HFFc6 (cell line): ENCODE measurements at regions not wholly inside any gene's neighbourhood (a gene's known extent, or its start where the extent isn't known, plus 50 kb on each side); places are given as distances from the start of the nearest gene placed in this dataset.

ENCODE experiments used
- DNase-seq: peaks from one replicate; pipeline ENCODE4 v3.0.0-alpha.2; 2018
- H3K27ac Mint-ChIP-seq: 2 replicates; pipeline ENCODE4 v1.8.0; 2020; ENCODE audit warnings: mild to moderate bottlenecking, mixed read lengths
- H3K27me3 Mint-ChIP-seq: 2 replicates; pipeline ENCODE4 v1.8.0; 2021; ENCODE audit warnings: mild to moderate bottlenecking, moderate library complexity, mixed read lengths; ENCODE audit not compliant: insufficient read depth
- H3K36me3 Mint-ChIP-seq: 2 replicates; pipeline ENCODE4 v1.8.0; 2021; ENCODE audit warnings: low read depth, mixed read lengths
- H3K4me1 Mint-ChIP-seq: 2 replicates; pipeline ENCODE4 v1.8.0; 2020; ENCODE audit warnings: low read depth, mixed read lengths
- H3K4me3 Mint-ChIP-seq: 2 replicates; pipeline ENCODE4 v1.8.0; 2020; ENCODE audit warnings: mild to moderate bottlenecking, moderate library complexity, mixed read lengths
- H3K9me3 Mint-ChIP-seq: 2 replicates; pipeline ENCODE4 v1.8.0; 2020; ENCODE audit warnings: mild to moderate bottlenecking, mixed read lengths
- CTCF ChIP-seq: fragments of 200-600 bp; sonication (generic); IDR thresholded peaks from 2 replicates; pipeline ENCODE4 v1.5.0; 2021; ENCODE audit warnings: antibody characterized with exemption, mild to moderate bottlenecking

DNA sequence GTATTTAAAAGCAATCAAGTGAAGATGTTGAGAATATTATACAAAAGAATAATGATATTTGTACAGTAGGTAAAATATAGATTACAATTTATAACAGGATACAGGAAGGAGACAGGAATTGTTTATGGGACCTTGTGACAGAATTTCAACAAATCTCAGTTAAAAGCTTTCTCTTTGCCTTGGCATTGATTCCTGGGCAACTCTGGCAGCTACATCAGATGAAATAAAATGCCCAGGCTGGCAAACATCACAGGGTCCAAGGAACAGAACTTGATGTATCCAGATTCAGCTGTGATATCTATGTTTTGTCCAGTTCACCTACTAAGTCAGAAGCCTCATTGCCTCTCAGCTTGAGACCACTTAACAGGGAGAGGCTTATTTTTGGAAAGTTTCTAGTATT lies 473.1 kb downstream of the MCTP2 start:
- Mint-ChIP-seq H3K4me1 (no peaks in the 10 kb centered on the region), H3K9me3 (peaks cover 30% of the 10 kb centered on the region), H3K27me3 (no peaks in the 10 kb centered on the region), H3K36me3 (no peaks in the 10 kb centered on the region), H3K4me3 (no peak overlapping the region), H3K27ac (no peak overlapping the region)
- no peak for TF ChIP-seq CTCF
- DNase-seq = no peak

DNA sequence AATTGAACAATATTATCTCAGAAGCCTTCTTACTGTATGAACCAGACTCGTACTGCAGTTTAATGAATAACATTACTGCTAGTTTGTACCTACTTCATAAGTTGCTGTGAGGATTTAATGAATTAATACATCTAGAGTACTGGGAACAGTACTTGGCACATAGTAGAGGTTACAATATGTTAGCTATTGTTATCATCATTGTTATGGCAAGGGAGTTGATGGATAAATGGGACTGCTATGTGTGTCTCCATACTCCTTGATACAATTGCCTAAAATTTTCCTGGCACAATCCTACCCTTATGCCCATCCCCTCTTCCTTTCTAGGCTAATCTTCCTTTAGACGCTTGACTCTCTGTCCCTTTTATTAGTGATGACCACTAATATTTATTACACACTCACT lies 473.6 kb downstream of the MCTP2 start:
- Mint-ChIP-seq H3K4me3 (no peak overlapping the region), H3K4me1 (no peaks in the 10 kb centered on the region), H3K9me3 (peaks cover 36% of the 10 kb centered on the region), H3K36me3 (no peaks in the 10 kb centered on the region), H3K27me3 (no peaks in the 10 kb centered on the region), H3K27ac (no peak overlapping the region)
- DNase-seq = no peak
- no peak for TF ChIP-seq CTCF

GRCh38 chr15:94709319-94709718 lies 478.0 kb downstream of the MCTP2 start:
- H3K27me3 Mint-ChIP-seq = no peaks in the 10 kb centered on the region; the same call in 1 of the 2 replicates
- H3K9me3 Mint-ChIP-seq = peaks cover 44% of the 10 kb centered on the region
- H3K27ac Mint-ChIP-seq = no peak overlapping the region
- H3K4me3 Mint-ChIP-seq = no peak overlapping the region
- no peak for TF ChIP-seq CTCF
- H3K36me3 Mint-ChIP-seq = no peaks in the 10 kb centered on the region
- no peak for DNase-seq
- H3K4me1 Mint-ChIP-seq = no peaks in the 10 kb centered on the region

DNA sequence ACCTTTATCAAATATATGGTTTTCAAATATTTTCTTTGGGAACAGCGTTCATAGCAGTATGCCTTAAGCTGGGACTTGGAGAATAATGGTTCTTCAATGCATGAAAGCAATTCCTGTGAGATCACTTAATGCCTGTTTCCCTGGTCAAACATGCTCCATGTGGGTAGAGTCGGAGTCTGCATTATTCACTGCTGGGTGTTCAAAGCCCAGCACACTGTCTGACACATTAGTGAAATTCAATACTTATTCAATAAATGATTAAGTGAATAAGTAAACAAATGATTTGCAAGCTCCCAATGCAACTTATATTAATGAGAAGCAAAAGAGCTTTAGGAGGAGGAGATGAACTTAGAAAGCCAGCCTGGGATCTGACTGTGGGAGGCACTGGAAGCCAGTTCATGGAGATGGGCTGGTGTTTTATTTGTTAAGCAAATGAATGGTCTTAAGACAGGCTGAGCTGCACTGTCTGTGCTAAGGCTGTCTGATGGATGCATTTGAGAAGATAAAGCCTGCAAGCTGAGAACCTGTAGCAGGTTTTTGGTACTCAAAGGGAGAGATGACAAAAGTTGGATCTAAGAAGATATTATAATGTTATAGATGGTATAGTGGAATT lies 490.8 kb downstream of the MCTP2 start:
- no peak for TF ChIP-seq CTCF
- Mint-ChIP-seq H3K27me3 (no peaks in the 10 kb centered on the region; the same call in 1 of the 2 replicates), H3K4me3 (no peak overlapping the region), H3K27ac (no peak overlapping the region), H3K9me3 (peaks cover 35% of the 10 kb centered on the region), H3K4me1 (no peaks in the 10 kb centered on the region), H3K36me3 (no peaks in the 10 kb centered on the region)
- no peak for DNase-seq

DNA sequence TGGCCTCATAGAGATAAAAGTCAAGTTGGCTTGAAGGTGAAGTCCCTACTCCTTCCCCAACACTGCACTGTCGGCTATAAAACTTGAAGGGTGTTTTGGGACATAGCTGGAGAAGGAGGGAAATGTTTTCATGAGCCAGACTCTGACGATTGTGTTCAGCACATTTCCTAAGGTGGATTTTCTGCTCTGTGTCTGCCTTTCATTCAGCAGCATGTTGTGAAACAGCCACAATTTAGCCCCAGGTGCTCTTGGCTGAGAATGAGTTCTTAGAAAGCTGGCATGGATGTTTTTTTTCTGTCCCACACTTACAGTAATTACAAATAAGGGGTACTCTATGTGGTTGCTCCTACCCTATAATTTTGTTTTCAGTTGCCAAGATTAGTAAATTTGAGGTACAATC lies 492.4 kb downstream of the MCTP2 start:
- no peaks in the 10 kb centered on the region for H3K4me1 Mint-ChIP-seq
- H3K36me3 Mint-ChIP-seq = no peaks in the 10 kb centered on the region; the same call in 1 of the 2 replicates
- H3K9me3 Mint-ChIP-seq = peaks cover 39% of the 10 kb centered on the region
- no peak for DNase-seq
- TF ChIP-seq CTCF = no peak
- H3K27ac Mint-ChIP-seq = no peak overlapping the region
- no peaks in the 10 kb centered on the region; the same call in 1 of the 2 replicates for H3K27me3 Mint-ChIP-seq
- no peak overlapping the region for H3K4me3 Mint-ChIP-seq
